HepG2 (cell line): ENCODE measurements at regions not wholly inside any gene's neighbourhood (a gene's known extent, or its start where the extent isn't known, plus 50 kb on each side); places are given as distances from the start of the nearest gene placed in this dataset.

Experiments used
- ATAC-seq: fragments of 200-7000 bp; cut with Tn5 transposase; 3 replicates; pipeline ENCODE4 v1.9.1; 2020; ENCODE audit warnings: mild to moderate bottlenecking, moderate library complexity
- BruUV-seq: library from RNA; stranded (reverse); fragments of 400-500 nt; replicated peaks from 2 replicates; lab custom pipeline; 2021; lab: Mats Ljungman, UMichigan
- CTCF ChIA-PET: fragments of 300-600 bp; formaldehyde crosslinking; extraction: SDS; loops from one replicate; lab custom pipeline; 2021; ENCODE audit warnings: low total read pairs, inconsistent platforms, low intra/inter-chr PET ratio; lab: Yijun Ruan, JAX
- POLR2A ChIA-PET: fragments of 350-600 bp; sonication (Branson Sonifier 250); formaldehyde crosslinking; loops from one replicate; lab custom pipeline; 2020; ENCODE audit warnings: antibody characterized with exemption, inconsistent platforms; lab: Yijun Ruan, JAX
- DNase-seq: peaks from one replicate; pipeline ENCODE4 v3.0.0-alpha.2; 2015; ENCODE audit warnings: low spot score
- FAIRE-seq: peaks from 3 replicates; lab custom pipeline; 2011; peaks lifted over from hg19 to GRCh38; lab: Jason Lieb, UNC
- H2AFZ ChIP-seq: one replicate; pipeline ENCODE4 v1.6.1; 2011; ENCODE audit warnings: low read length, inconsistent platforms
- H3K27ac ChIP-seq: fragments of 300-600 bp; 3 replicates; pipeline ENCODE4 v1.8.0; 2011; ENCODE audit warnings: mixed run types, mild to moderate bottlenecking, mixed read lengths, low read length, inconsistent platforms; ENCODE audit not compliant: insufficient read depth; ENCODE audit errors: extremely low read length
- H3K27me3 ChIP-seq, 2 experiments: fragments of 200-600 bp in 1 of 2; 2 replicates in 1 of 2; 3 replicates in 1 of 2; pipeline versions ENCODE4 v1.6.0 to v1.8.0; 2011; ENCODE audit warnings: low read length in 2 of 2, mild to moderate bottlenecking in 2 of 2, moderate library complexity in 2 of 2, inconsistent platforms in 1 of 2; ENCODE audit not compliant: insufficient read depth in 2 of 2, control insufficient read depth in 1 of 2
- H3K36me3 ChIP-seq, 2 experiments: fragments of 200-600 bp in 1 of 2; replicated peaks in 1 of 2; 2 replicates in 1 of 2; 3 replicates in 1 of 2; pipeline versions ENCODE4 v1.5.1 to v1.8.0; 2011; ENCODE audit warnings: low read length in 2 of 2, inconsistent platforms in 1 of 2; ENCODE audit not compliant: insufficient read depth in 2 of 2, control insufficient read depth in 1 of 2
- H3K4me1 ChIP-seq: 2 replicates; pipeline ENCODE4 v1.5.1; 2012; ENCODE audit warnings: low read length, inconsistent platforms; ENCODE audit not compliant: insufficient read depth
- H3K4me2 ChIP-seq: 2 replicates; pipeline ENCODE4 v1.6.0; 2011; ENCODE audit warnings: low read depth, low read length, inconsistent platforms
- H3K4me3 ChIP-seq, 3 experiments: fragments of 200-600 bp in 1 of 3; sonication (generic), shearing (Covaris generic) in 1 of 3; replicated peaks in 1 of 3; 2 replicates each; pipeline ENCODE4 v1.5.1; 2011 to 2016; ENCODE audit warnings: low read length in 3 of 3, inconsistent platforms in 2 of 3, low read depth in 2 of 3, mild to moderate bottlenecking in 2 of 3, control low read depth in 1 of 3, mixed read lengths in 1 of 3; ENCODE audit not compliant: insufficient read depth in 1 of 3
- H3K79me2 ChIP-seq: one replicate; pipeline ENCODE4 v1.6.1; 2011; ENCODE audit warnings: low read length, inconsistent platforms; ENCODE audit not compliant: insufficient read depth
- H3K9ac ChIP-seq: 2 replicates; pipeline ENCODE4 v1.6.0; 2011; ENCODE audit warnings: mild to moderate bottlenecking, low read depth, low read length, inconsistent platforms; ENCODE audit not compliant: insufficient read depth
- H3K9me3 ChIP-seq: 2 replicates; pipeline ENCODE4 v1.5.1; 2012; ENCODE audit warnings: mild to moderate bottlenecking, low read length
- H4K20me1 ChIP-seq: 2 replicates; pipeline ENCODE4 v1.6.0; 2011; ENCODE audit warnings: inconsistent platforms, mild to moderate bottlenecking, low read length, moderate library complexity; ENCODE audit not compliant: insufficient read depth
- HNF4A ChIP-seq: sonication (generic); formaldehyde crosslinking; IDR thresholded peaks from 2 replicates; pipeline ENCODE4 v1.4.0; 2020; ENCODE audit warnings: missing genetic modification reagents
- LCORL ChIP-seq, 2 experiments: fragments of 450-650 bp in 1 of 2; sonication (generic) in 1 of 2; formaldehyde crosslinking in 1 of 2; IDR thresholded peaks; 2 replicates each; pipeline versions ENCODE4 v1.5.0 to v1.6.1; 2017 to 2020; ENCODE audit warnings: antibody characterized with exemption in 1 of 2, missing genetic modification reagents in 1 of 2
- RBFOX2 ChIP-seq: fragments of 200-400 bp; formaldehyde crosslinking; IDR thresholded peaks from 2 replicates; pipeline ENCODE4 v1.6.1; 2017; ENCODE audit warnings: low read depth, mild to moderate bottlenecking, low read length
- SKI ChIP-seq: fragments of 450-650 bp; IDR thresholded peaks from one replicate; pipeline ENCODE4 v1.6.1; 2018; ENCODE audit warnings: mild to moderate bottlenecking; ENCODE audit not compliant: partially characterized antibody
- TIGD3 ChIP-seq: sonication (generic); formaldehyde crosslinking; IDR thresholded peaks from 2 replicates; pipeline ENCODE4 v1.5.1; 2020; ENCODE audit warnings: mild to moderate bottlenecking, missing genetic modification reagents, borderline replicate concordance
- ZBTB38 ChIP-seq: sonication (generic); formaldehyde crosslinking; IDR thresholded peaks from 2 replicates; pipeline ENCODE4 v1.5.1; 2020; ENCODE audit warnings: mild to moderate bottlenecking, missing genetic modification reagents
- ZMYM3 ChIP-seq: sonication (generic); formaldehyde crosslinking; IDR thresholded peaks from 2 replicates; pipeline ENCODE4 v1.5.1; 2020; ENCODE audit warnings: mild to moderate bottlenecking, missing genetic modification reagents
- ZNF230 ChIP-seq: sonication (generic); formaldehyde crosslinking; IDR thresholded peaks from 2 replicates; pipeline ENCODE4 v1.4.0; 2020; ENCODE audit warnings: mild to moderate bottlenecking, missing genetic modification reagents
- ZNF629 ChIP-seq: sonication (generic); formaldehyde crosslinking; conservative IDR thresholded peaks from 2 replicates; pipeline ENCODE4 v1.5.0; 2020; ENCODE audit warnings: missing genetic modification reagents
- ZNF672 ChIP-seq: sonication (generic); formaldehyde crosslinking; IDR thresholded peaks from 2 replicates; pipeline ENCODE4 v1.8.1; 2022; ENCODE audit warnings: missing genetic modification reagents
- ZNF780A ChIP-seq: sonication (generic); formaldehyde crosslinking; IDR thresholded peaks from 2 replicates; pipeline ENCODE4 v1.8.0; 2022; ENCODE audit warnings: mild to moderate bottlenecking, missing genetic modification reagents, moderate library complexity
- WGBS: methylation state at CpG from one replicate; pipeline ENCODE4 v1.1.6; 2017; ENCODE audit warnings: low lambda C conversion rate; 5-methylcytosine and 5-hydroxymethylcytosine counted together
- in situ Hi-C: cut with HindIII; loops from 2 replicates; pipeline ENCODE4 v1.10.0; 2017; ENCODE audit warnings: low pct_unique_long_range_greater_than_20kb; ENCODE audit not compliant: extremely low pct_ligation_motif_present
- intact Hi-C: fragments of 100-400 bp; cut with micrococcal nuclease; formaldehyde crosslinking; loops from one replicate; pipeline ENCODE4 v1.10.0; 2022; ENCODE audit not compliant: unreplicated experiment

DNA sequence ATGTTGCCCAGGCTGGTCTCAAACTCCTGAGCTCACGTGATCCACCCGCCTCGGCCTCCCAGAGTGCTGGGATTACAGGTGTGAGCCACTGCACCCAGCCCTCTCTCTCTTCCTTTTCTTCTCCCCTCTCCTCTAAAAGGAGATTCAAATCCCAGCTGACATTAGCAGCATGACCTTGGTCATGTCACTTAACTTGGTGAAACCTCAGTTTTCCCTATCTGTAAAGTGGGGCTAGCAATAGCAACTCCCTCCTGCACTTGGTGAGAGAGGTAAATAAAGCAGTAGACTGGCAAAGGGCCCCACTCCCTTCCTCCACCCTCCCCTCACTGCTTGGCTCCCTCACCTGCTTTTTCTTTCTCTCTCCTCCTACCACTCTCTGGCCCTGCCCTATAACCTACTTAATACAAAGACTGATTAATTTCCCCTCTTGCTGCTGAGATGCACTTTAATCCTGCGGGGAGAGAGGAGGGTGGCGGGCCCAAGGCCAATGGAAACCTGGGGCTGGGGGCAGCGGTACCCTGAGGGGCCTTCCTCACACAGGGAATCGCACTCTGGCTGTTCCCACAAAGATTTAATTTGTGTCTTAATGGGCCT, 54.2 kb upstream of the ZFAND3 start:
- intact Hi-C loops (no loop called here), in situ Hi-C loops (no loop called here)
- peak; percentile 89 for TF ChIP-seq ZNF629
- TF ChIP-seq ZBTB38 (CRISPR knock-in tag) = no peak
- no peak for TF ChIP-seq TIGD3 (CRISPR knock-in tag)
- TF ChIP-seq LCORL (IDR thresholded peaks at IDR 0.05) = no peak
- TF ChIP-seq LCORL (CRISPR knock-in tag; IDR thresholded peaks at IDR 0.05) = no peak
- TF ChIP-seq ZNF672 (CRISPR knock-in tag) = no peak
- peak; percentile 75; the same call in 1 of the 2 replicates for TF ChIP-seq ZMYM3 (CRISPR knock-in tag)
- no peak for TF ChIP-seq SKI
- 50% methylated on average over 7 of the region's 7 CpGs for WGBS
- CTCF ChIA-PET = no interaction called here
- no peaks in the 10 kb centered on the region for H3K27me3 ChIP-seq
- no peaks in the 10 kb centered on the region for H3K79me2 ChIP-seq
- H2AFZ ChIP-seq = no peak overlapping the region
- H4K20me1 ChIP-seq = no peaks in the 10 kb centered on the region
- BruUV-seq = no TSS peak
- POLR2A ChIA-PET = no interaction called here
- no peaks in the 10 kb centered on the region for H3K36me3 ChIP-seq
- H3K9me3 ChIP-seq = no peaks in the 10 kb centered on the region
- no peak overlapping the region for H3K9ac ChIP-seq
- no peak for DNase-seq
- no peak for FAIRE-seq
- peaks cover 27% of the 10 kb centered on the region for H3K4me1 ChIP-seq
- no peak for ATAC-seq
- H3K27ac ChIP-seq = no peak overlapping the region
- H3K4me2 ChIP-seq = no peak overlapping the region
- H3K4me3 ChIP-seq = no peak overlapping the region

- Histone ChIP-seq H2AFZ (no peak overlapping the region), H3K4me1 (peaks cover 46% of the 10 kb centered on the region), H3K27ac (no peak overlapping the region), H3K9ac (no peak overlapping the region), H3K79me2 (no peaks in the 10 kb centered on the region), H3K4me3 (no peak overlapping the region), H3K27me3 (no peaks in the 10 kb centered on the region; a peak in 1 of 5 replicates), H4K20me1 (no peaks in the 10 kb centered on the region), H3K36me3 (no peaks in the 10 kb centered on the region)
- intact Hi-C loops = no loop called here
- no TSS peak for BruUV-seq
- FAIRE-seq (no peak), DNase-seq (no peak)
- CTCF ChIA-PET = no interaction called here
- TF ChIP-seq ZNF780A (CRISPR knock-in tag) (no peak), RBFOX2 (no peak), HNF4A (CRISPR knock-in tag) (no peak), ZNF230 (CRISPR knock-in tag) (no peak)
- TF ChIP-seq, all 625 proteins: peak for 0
- no peak for ATAC-seq
- in situ Hi-C loops = no loop called here
- 50% methylated on average over 2 of the region's 2 CpGs for WGBS
- POLR2A ChIA-PET = no interaction called here
- Histone ChIP-seq H3K4me2 (no peak overlapping the region), H3K9me3 (no peaks in the 10 kb centered on the region)
Measured at GRCh38 chr6:37763413-37763812, 56.1 kb upstream of the ZFAND3 start.
